GM23338 (cell line): ENCODE measurements at regions not wholly inside any gene's neighbourhood (a gene's known extent, or its start where the extent isn't known, plus 50 kb on each side); places are given as distances from the start of the nearest gene placed in this dataset.

Experiments
- ATAC-seq: fragments of 200-7000 bp; cut with Tn5 transposase; 3 replicates; pipeline ENCODE4 v1.9.1; 2020
- DNase-seq: peaks from one replicate; pipeline ENCODE4 v3.0.0-alpha.2; 2015; ENCODE audit warnings: low spot score
- H2AFZ ChIP-seq: fragments of 200-600 bp; sonication (generic); 2 replicates; pipeline ENCODE4 v1.8.0; 2016; ENCODE audit warnings: antibody characterized with exemption, mild to moderate bottlenecking, moderate library complexity
- H3F3A ChIP-seq: fragments of 200-600 bp; sonication (generic); replicated peaks from 2 replicates; pipeline ENCODE4 v1.8.0; 2017; ENCODE audit warnings: antibody characterized with exemption, mixed run types, low read depth
- H3K27ac ChIP-seq: fragments of 200-600 bp; sonication (generic); 2 replicates; pipeline ENCODE4 v1.6.1; 2016; ENCODE audit warnings: low read depth
- H3K27me3 ChIP-seq: fragments of 200-600 bp; sonication (generic); 2 replicates; pipeline ENCODE4 v1.8.0; 2016; ENCODE audit warnings: mild to moderate bottlenecking, mixed run types, moderate library complexity; ENCODE audit not compliant: insufficient read depth
- H3K36me3 ChIP-seq: fragments of 200-600 bp; sonication (generic); 2 replicates; pipeline ENCODE4 v1.8.0; 2016; ENCODE audit warnings: mild to moderate bottlenecking; ENCODE audit not compliant: insufficient read depth
- H3K4me1 ChIP-seq: fragments of 200-600 bp; sonication (generic); 2 replicates; pipeline ENCODE4 v1.8.0; 2016; ENCODE audit warnings: mild to moderate bottlenecking, moderate library complexity; ENCODE audit not compliant: insufficient read depth
- H3K4me2 ChIP-seq: fragments of 200-600 bp; sonication (generic); 2 replicates; pipeline ENCODE4 v1.7.1; 2017; ENCODE audit warnings: mixed run types
- H3K4me3 ChIP-seq: fragments of 200-600 bp; sonication (generic); 2 replicates; pipeline ENCODE4 v1.6.1; 2016; ENCODE audit warnings: mixed run types
- H3K79me2 ChIP-seq: fragments of 200-600 bp; sonication (generic); replicated peaks from 2 replicates; pipeline ENCODE4 v1.8.0; 2017; ENCODE audit warnings: mild to moderate bottlenecking; ENCODE audit not compliant: insufficient read depth
- H3K9me2 ChIP-seq: fragments of 200-600 bp; sonication (generic); 2 replicates; pipeline ENCODE4 v1.8.0; 2017; ENCODE audit not compliant: insufficient read depth
- H4K20me1 ChIP-seq: fragments of 200-600 bp; sonication (generic); replicated peaks from 2 replicates; pipeline ENCODE4 v1.8.0; 2017; ENCODE audit warnings: mild to moderate bottlenecking; ENCODE audit not compliant: insufficient read depth
- H3K27ac Mint-ChIP-seq: 2 replicates; pipeline ENCODE4 v1.8.0; 2020; ENCODE audit warnings: inconsistent platforms, mild to moderate bottlenecking, moderate library complexity, mixed read lengths
- H3K27me3 Mint-ChIP-seq: 3 replicates; pipeline ENCODE4 v1.8.0; 2022; ENCODE audit warnings: low read depth, mild to moderate bottlenecking, moderate library complexity, mixed read lengths, inconsistent platforms; ENCODE audit not compliant: insufficient read depth, poor library complexity
- H3K36me3 Mint-ChIP-seq: 3 replicates; pipeline ENCODE4 v1.8.0; 2021; ENCODE audit warnings: low read depth, mild to moderate bottlenecking, inconsistent platforms, moderate library complexity, mixed read lengths
- H3K4me1 Mint-ChIP-seq: 3 replicates; pipeline ENCODE4 v1.8.0; 2020; ENCODE audit warnings: mild to moderate bottlenecking, inconsistent platforms, mixed read lengths
- H3K4me3 Mint-ChIP-seq: 3 replicates; pipeline ENCODE4 v1.8.0; 2021; ENCODE audit warnings: moderate library complexity, mild to moderate bottlenecking, inconsistent platforms, mixed read lengths
- H3K9me3 Mint-ChIP-seq: 3 replicates; pipeline ENCODE4 v1.8.0; 2020; ENCODE audit warnings: moderate library complexity, mild to moderate bottlenecking, inconsistent platforms, mixed read lengths
- JUNB ChIP-seq: IDR thresholded peaks from one replicate; pipeline ENCODE4 v1.6.1; 2016; ENCODE audit warnings: antibody characterized with exemption; ENCODE audit not compliant: unreplicated experiment
- POLR2AphosphoS5 ChIP-seq: IDR thresholded peaks from 2 replicates; pipeline ENCODE4 v1.6.1; 2016; ENCODE audit warnings: antibody characterized with exemption, low read depth
- STAT1 ChIP-seq: IDR thresholded peaks from one replicate; pipeline ENCODE4 v1.6.1; 2016; ENCODE audit warnings: antibody characterized with exemption; ENCODE audit not compliant: unreplicated experiment
- ZNF114 ChIP-seq: fragments of 250-450 bp; sonication (Bioruptor Pico); IDR thresholded peaks from 2 replicates; pipeline ENCODE4 v1.5.0; 2020; ENCODE audit warnings: mild to moderate bottlenecking, moderate library complexity
- ZNF331 ChIP-seq: fragments of 250-450 bp; sonication (Bioruptor Pico); IDR thresholded peaks from 2 replicates; pipeline ENCODE4 v1.5.0; 2020; ENCODE audit warnings: low read depth, mild to moderate bottlenecking, moderate library complexity
- TF ChIP-seq, protein P1 (sequence below): IDR thresholded peaks from one replicate; pipeline ENCODE4 v1.6.1; 2018; ENCODE audit warnings: antibody characterized with exemption; ENCODE audit not compliant: unreplicated experiment
- TF ChIP-seq, protein P2 (sequence below): fragments of 250-450 bp; sonication (Bioruptor Pico); IDR thresholded peaks from 2 replicates; pipeline ENCODE4 v1.5.0; 2020; ENCODE audit warnings: mild to moderate bottlenecking, moderate library complexity

DNA sequence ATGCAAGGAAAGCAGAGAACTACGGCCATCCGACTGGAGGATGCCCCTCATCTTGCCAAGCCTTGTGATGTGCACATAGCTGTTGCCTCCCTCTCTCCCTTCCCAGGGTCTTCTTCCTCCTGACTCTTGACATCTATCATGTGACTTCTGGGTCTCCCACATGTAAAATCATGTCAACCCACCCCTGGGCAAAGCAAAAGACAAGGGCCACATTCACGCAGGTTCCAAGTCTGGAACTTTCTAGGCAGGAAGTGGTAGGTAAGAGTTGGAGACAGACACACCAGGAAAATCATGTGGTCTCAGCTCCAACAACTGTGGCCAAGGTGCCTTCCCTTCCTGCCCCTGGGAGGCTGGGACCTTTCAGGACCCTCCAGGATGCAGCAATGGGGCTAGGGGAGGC, 187.3 kb downstream of the CXCL12 start (continued):
- TF ChIP-seq, protein P1, sequence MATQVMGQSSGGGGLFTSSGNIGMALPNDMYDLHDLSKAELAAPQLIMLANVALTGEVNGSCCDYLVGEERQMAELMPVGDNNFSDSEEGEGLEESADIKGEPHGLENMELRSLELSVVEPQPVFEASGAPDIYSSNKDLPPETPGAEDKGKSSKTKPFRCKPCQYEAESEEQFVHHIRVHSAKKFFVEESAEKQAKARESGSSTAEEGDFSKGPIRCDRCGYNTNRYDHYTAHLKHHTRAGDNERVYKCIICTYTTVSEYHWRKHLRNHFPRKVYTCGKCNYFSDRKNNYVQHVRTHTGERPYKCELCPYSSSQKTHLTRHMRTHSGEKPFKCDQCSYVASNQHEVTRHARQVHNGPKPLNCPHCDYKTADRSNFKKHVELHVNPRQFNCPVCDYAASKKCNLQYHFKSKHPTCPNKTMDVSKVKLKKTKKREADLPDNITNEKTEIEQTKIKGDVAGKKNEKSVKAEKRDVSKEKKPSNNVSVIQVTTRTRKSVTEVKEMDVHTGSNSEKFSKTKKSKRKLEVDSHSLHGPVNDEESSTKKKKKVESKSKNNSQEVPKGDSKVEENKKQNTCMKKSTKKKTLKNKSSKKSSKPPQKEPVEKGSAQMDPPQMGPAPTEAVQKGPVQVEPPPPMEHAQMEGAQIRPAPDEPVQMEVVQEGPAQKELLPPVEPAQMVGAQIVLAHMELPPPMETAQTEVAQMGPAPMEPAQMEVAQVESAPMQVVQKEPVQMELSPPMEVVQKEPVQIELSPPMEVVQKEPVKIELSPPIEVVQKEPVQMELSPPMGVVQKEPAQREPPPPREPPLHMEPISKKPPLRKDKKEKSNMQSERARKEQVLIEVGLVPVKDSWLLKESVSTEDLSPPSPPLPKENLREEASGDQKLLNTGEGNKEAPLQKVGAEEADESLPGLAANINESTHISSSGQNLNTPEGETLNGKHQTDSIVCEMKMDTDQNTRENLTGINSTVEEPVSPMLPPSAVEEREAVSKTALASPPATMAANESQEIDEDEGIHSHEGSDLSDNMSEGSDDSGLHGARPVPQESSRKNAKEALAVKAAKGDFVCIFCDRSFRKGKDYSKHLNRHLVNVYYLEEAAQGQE, result no peak
- TF ChIP-seq, protein P2, sequence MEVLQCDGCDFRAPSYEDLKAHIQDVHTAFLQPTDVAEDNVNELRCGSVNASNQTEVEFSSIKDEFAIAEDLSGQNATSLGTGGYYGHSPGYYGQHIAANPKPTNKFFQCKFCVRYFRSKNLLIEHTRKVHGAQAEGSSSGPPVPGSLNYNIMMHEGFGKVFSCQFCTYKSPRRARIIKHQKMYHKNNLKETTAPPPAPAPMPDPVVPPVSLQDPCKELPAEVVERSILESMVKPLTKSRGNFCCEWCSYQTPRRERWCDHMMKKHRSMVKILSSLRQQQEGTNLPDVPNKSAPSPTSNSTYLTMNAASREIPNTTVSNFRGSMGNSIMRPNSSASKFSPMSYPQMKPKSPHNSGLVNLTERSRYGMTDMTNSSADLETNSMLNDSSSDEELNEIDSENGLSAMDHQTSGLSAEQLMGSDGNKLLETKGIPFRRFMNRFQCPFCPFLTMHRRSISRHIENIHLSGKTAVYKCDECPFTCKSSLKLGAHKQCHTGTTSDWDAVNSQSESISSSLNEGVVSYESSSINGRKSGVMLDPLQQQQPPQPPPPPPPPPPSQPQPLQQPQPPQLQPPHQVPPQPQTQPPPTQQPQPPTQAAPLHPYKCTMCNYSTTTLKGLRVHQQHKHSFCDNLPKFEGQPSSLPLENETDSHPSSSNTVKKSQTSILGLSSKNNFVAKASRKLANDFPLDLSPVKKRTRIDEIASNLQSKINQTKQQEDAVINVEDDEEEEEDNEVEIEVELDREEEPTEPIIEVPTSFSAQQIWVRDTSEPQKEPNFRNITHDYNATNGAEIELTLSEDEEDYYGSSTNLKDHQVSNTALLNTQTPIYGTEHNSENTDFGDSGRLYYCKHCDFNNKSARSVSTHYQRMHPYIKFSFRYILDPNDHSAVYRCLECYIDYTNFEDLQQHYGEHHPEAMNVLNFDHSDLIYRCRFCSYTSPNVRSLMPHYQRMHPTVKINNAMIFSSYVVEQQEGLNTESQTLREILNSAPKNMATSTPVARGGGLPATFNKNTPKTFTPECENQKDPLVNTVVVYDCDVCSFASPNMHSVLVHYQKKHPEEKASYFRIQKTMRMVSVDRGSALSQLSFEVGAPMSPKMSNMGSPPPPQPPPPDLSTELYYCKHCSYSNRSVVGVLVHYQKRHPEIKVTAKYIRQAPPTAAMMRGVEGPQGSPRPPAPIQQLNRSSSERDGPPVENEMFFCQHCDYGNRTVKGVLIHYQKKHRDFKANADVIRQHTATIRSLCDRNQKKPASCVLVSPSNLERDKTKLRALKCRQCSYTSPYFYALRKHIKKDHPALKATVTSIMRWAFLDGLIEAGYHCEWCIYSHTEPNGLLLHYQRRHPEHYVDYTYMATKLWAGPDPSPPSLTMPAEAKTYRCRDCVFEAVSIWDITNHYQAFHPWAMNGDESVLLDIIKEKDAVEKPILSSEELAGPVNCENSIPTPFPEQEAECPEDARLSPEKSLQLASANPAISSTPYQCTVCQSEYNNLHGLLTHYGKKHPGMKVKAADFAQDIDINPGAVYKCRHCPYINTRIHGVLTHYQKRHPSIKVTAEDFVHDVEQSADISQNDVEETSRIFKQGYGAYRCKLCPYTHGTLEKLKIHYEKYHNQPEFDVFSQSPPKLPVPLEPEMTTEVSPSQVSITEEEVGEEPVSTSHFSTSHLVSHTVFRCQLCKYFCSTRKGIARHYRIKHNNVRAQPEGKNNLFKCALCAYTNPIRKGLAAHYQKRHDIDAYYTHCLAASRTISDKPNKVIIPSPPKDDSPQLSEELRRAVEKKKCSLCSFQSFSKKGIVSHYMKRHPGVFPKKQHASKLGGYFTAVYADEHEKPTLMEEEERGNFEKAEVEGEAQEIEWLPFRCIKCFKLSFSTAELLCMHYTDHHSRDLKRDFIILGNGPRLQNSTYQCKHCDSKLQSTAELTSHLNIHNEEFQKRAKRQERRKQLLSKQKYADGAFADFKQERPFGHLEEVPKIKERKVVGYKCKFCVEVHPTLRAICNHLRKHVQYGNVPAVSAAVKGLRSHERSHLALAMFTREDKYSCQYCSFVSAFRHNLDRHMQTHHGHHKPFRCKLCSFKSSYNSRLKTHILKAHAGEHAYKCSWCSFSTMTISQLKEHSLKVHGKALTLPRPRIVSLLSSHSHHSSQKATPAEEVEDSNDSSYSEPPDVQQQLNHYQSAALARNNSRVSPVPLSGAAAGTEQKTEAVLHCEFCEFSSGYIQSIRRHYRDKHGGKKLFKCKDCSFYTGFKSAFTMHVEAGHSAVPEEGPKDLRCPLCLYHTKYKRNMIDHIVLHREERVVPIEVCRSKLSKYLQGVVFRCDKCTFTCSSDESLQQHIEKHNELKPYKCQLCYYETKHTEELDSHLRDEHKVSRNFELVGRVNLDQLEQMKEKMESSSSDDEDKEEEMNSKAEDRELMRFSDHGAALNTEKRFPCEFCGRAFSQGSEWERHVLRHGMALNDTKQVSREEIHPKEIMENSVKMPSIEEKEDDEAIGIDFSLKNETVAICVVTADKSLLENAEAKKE (CRISPR knock-in tag), result no peak
- TF ChIP-seq ZNF114 (CRISPR knock-in tag) (no peak), STAT1 (no peak), JUNB (no peak)

- H3K36me3 ChIP-seq, result no peaks in the 10 kb centered on the region
- Mint-ChIP-seq H3K27me3 (no peaks in the 10 kb centered on the region), H3K4me1 (peaks cover 3% of the 10 kb centered on the region; the same call in 1 of the 3 replicates), H3K27ac (no peak overlapping the region), H3K4me3 (no peak overlapping the region), H3K36me3 (no peaks in the 10 kb centered on the region; the same call in 2 of the 3 replicates), H3K9me3 (peaks cover 4% of the 10 kb centered on the region; the same call in 2 of the 3 replicates)
- H4K20me1 ChIP-seq, result no peaks in the 10 kb centered on the region
- no peaks in the 10 kb centered on the region for H3K79me2 ChIP-seq
- DNase-seq, result no peak
- H2AFZ ChIP-seq, result no peak overlapping the region
- ATAC-seq, result no peak
- no peaks in the 10 kb centered on the region for H3K27me3 ChIP-seq
- H3F3A ChIP-seq, result no peaks in the 10 kb centered on the region
- H3K9me2 ChIP-seq, result peaks cover 16% of the 10 kb centered on the region
- H3K4me2 ChIP-seq, result no peak overlapping the region
- H3K4me1 ChIP-seq, result no peaks in the 10 kb centered on the region
- H3K27ac ChIP-seq, result no peak overlapping the region
- no peak overlapping the region for H3K4me3 ChIP-seq
- no peak for TF ChIP-seq POLR2AphosphoS5
- TF ChIP-seq, protein P1, result no peak
- TF ChIP-seq STAT1, result no peak
- no peak for TF ChIP-seq JUNB
- no peak for TF ChIP-seq ZNF331 (CRISPR knock-in tag)
Observed at GRCh38 chr10:44196336-44196735, 188.6 kb downstream of the CXCL12 start.
